ENCODE measurements at regions not wholly inside any gene's neighbourhood (a gene's known extent, or its start where the extent isn't known, plus 50 kb on each side); places are given as distances from the start of the nearest gene placed in this dataset.

GRCh38 chr3:182570946-182571594 is 222.2 kb upstream of the ATP11B start:
- TF ChIP-seq, protein P1, sequence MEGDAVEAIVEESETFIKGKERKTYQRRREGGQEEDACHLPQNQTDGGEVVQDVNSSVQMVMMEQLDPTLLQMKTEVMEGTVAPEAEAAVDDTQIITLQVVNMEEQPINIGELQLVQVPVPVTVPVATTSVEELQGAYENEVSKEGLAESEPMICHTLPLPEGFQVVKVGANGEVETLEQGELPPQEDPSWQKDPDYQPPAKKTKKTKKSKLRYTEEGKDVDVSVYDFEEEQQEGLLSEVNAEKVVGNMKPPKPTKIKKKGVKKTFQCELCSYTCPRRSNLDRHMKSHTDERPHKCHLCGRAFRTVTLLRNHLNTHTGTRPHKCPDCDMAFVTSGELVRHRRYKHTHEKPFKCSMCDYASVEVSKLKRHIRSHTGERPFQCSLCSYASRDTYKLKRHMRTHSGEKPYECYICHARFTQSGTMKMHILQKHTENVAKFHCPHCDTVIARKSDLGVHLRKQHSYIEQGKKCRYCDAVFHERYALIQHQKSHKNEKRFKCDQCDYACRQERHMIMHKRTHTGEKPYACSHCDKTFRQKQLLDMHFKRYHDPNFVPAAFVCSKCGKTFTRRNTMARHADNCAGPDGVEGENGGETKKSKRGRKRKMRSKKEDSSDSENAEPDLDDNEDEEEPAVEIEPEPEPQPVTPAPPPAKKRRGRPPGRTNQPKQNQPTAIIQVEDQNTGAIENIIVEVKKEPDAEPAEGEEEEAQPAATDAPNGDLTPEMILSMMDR (IDR thresholded peaks at IDR 0.05; ENCODE audit: low read depth, low read length, poor library complexity, severe bottlenecking), result no peak
- TF ChIP-seq EZH2phosphoT487 (IDR thresholded peaks at IDR 0.05; ENCODE audit: borderline replicate concordance, low read length), result no peak
